ENCODE measurements at regions not wholly inside any gene's neighbourhood (a gene's known extent, or its start where the extent isn't known, plus 50 kb on each side); places are given as distances from the start of the nearest gene placed in this dataset.

DNA sequence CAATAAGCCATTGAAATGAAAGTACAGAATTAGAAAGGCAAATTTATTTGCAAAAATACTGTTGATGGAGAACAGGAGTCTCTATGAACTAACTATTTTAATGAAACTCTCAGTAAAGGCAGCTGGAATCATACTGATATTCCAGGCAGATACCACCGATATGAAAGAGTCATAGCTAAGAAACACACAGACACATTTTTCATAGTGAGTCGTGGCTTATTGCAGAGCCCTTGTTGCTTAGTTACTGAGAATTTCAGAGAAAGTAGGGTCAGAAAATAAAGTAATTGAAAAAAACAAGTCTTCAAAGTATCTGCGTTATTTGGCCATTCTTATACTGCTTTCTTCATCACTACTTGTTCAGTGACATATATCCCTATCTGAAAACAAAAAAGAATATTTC, 1890.9 kb downstream of the PCDH9 start:
- Histone ChIP-seq H2AFZ (ENCODE audit: low read length) (no peak overlapping the region), H3K9me3 (replicated peaks; ENCODE audit: insufficient read depth, low read length) (no peaks in the 10 kb centered on the region), H4K20me1 (ENCODE audit: insufficient read depth, low read length) (no peaks in the 10 kb centered on the region), H3K36me3 (replicated peaks; ENCODE audit: insufficient read depth, low read length) (no peaks in the 10 kb centered on the region), H3K9ac (ENCODE audit: low read length) (no peak overlapping the region), H3F3A (ENCODE audit: insufficient read depth, low read length) (no peaks in the 10 kb centered on the region), H3K27ac (ENCODE audit: low read length) (no peak overlapping the region), H3K4me1 (ENCODE audit: low read length) (no peaks in the 10 kb centered on the region), H3K9me2 (replicated peaks; ENCODE audit: insufficient read depth, low read length) (no peaks in the 10 kb centered on the region), H3K27me3 (replicated peaks; ENCODE audit: insufficient read depth, low read length) (no peaks in the 10 kb centered on the region), H3K4me2 (ENCODE audit: low read depth, low read length) (no peak overlapping the region), H3K4me3 (ENCODE audit: low read length) (no peak overlapping the region), H3K79me2 (ENCODE audit: low read length) (no peaks in the 10 kb centered on the region)
- TF ChIP-seq, protein P1, sequence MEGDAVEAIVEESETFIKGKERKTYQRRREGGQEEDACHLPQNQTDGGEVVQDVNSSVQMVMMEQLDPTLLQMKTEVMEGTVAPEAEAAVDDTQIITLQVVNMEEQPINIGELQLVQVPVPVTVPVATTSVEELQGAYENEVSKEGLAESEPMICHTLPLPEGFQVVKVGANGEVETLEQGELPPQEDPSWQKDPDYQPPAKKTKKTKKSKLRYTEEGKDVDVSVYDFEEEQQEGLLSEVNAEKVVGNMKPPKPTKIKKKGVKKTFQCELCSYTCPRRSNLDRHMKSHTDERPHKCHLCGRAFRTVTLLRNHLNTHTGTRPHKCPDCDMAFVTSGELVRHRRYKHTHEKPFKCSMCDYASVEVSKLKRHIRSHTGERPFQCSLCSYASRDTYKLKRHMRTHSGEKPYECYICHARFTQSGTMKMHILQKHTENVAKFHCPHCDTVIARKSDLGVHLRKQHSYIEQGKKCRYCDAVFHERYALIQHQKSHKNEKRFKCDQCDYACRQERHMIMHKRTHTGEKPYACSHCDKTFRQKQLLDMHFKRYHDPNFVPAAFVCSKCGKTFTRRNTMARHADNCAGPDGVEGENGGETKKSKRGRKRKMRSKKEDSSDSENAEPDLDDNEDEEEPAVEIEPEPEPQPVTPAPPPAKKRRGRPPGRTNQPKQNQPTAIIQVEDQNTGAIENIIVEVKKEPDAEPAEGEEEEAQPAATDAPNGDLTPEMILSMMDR (IDR thresholded peaks at IDR 0.05; ENCODE audit: low read length), result no peak
- no peak for TF ChIP-seq EZH2 (optimal IDR thresholded peaks at IDR 0.05; ENCODE audit: low read depth, low read length)
- no peak for DNase-seq

DNA sequence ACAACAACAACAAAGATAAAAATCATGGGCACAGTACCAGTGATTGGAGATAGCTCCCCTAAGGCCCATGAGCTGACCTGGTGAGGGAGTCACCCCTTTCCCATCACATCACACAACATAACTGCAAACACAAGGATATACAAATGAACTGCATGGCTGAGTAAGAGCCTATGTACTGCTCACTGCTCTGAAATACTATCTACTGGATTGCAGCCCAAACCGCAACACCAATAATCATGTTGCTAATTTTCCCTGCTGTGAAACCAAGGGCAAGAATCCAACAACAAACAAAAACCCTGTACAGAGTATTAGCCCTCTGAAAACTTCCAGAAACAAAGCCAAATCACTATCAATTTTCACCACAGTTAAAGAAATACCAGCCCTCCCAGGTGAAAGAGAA, 1893.2 kb downstream of the PCDH9 start:
- H3K9me3 ChIP-seq (replicated peaks; ENCODE audit: insufficient read depth, low read length), result no peaks in the 10 kb centered on the region
- no peak overlapping the region for H2AFZ ChIP-seq (ENCODE audit: low read length)
- H3F3A ChIP-seq (ENCODE audit: insufficient read depth, low read length), result no peaks in the 10 kb centered on the region
- H3K79me2 ChIP-seq (ENCODE audit: low read length), result no peaks in the 10 kb centered on the region
- no peak for DNase-seq
- H3K27me3 ChIP-seq (replicated peaks; ENCODE audit: insufficient read depth, low read length), result no peaks in the 10 kb centered on the region
- TF ChIP-seq EZH2phosphoT487 (IDR thresholded peaks at IDR 0.05; ENCODE audit: low read length) (no peak), EZH2 (optimal IDR thresholded peaks at IDR 0.05; ENCODE audit: low read depth, low read length) (no peak)
- TF ChIP-seq, protein P1 (IDR thresholded peaks at IDR 0.05; ENCODE audit: low read length), result no peak
- H3K4me2 ChIP-seq (ENCODE audit: low read depth, low read length), result no peak overlapping the region
- no peaks in the 10 kb centered on the region for H4K20me1 ChIP-seq (ENCODE audit: insufficient read depth, low read length)
- no peaks in the 10 kb centered on the region for H3K9me2 ChIP-seq (replicated peaks; ENCODE audit: insufficient read depth, low read length)
- H3K9ac ChIP-seq (ENCODE audit: low read length), result no peak overlapping the region
- H3K4me1 ChIP-seq (ENCODE audit: low read length), result no peaks in the 10 kb centered on the region
- no peak overlapping the region for H3K27ac ChIP-seq (ENCODE audit: low read length)
- no peak overlapping the region for H3K4me3 ChIP-seq (ENCODE audit: low read length)
- H3K36me3 ChIP-seq (replicated peaks; ENCODE audit: insufficient read depth, low read length), result no peaks in the 10 kb centered on the region

DNA sequence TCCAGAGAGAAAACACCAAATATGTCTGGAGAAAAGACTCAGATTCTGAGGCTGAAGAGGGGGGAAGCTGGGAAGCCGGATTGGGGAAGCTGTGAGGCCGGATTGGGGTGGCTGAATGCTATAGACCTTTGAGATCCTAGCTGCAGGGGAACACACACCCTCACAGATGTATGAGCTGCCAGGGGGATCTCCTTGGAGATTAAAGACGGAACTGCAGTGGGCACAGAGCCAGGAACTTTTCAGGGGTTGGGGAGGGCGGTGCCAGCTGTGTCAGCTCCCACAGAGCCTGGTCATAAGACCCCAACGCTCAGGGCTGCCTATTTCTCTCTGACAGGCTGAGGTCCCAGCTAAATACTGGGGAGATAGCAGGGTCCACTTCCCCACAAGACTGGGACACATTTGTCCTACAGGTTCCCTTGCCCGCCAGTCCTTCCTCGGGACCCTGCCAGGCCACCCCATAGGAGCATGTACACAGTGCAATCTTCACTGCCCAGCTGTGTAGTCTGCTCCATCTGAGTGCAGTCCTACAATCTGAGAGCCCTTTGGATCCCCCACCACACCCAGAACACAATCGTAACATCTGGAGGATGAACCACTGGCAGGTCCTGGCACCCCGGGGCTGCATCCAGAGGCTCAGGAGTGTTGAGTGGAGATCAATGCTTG, 1893.9 kb downstream of the PCDH9 start:
- no peak overlapping the region for H2AFZ ChIP-seq (ENCODE audit: low read length)
- no peak overlapping the region for H3K4me3 ChIP-seq (ENCODE audit: low read length)
- H3F3A ChIP-seq (ENCODE audit: insufficient read depth, low read length), result no peaks in the 10 kb centered on the region
- no peaks in the 10 kb centered on the region for H4K20me1 ChIP-seq (ENCODE audit: insufficient read depth, low read length)
- DNase-seq, result no peak
- no peak overlapping the region for H3K4me2 ChIP-seq (ENCODE audit: low read depth, low read length)
- H3K27ac ChIP-seq (ENCODE audit: low read length), result no peak overlapping the region
- H3K9me2 ChIP-seq (replicated peaks; ENCODE audit: insufficient read depth, low read length), result no peaks in the 10 kb centered on the region
- no peak overlapping the region for H3K9ac ChIP-seq (ENCODE audit: low read length)
- no peaks in the 10 kb centered on the region for H3K4me1 ChIP-seq (ENCODE audit: low read length)
- no peaks in the 10 kb centered on the region for H3K36me3 ChIP-seq (replicated peaks; ENCODE audit: insufficient read depth, low read length)
- no peaks in the 10 kb centered on the region for H3K79me2 ChIP-seq (ENCODE audit: low read length)
- no peaks in the 10 kb centered on the region for H3K9me3 ChIP-seq (replicated peaks; ENCODE audit: insufficient read depth, low read length)
- TF ChIP-seq, protein P1 (IDR thresholded peaks at IDR 0.05; ENCODE audit: low read length), result no peak
- TF ChIP-seq EZH2 (optimal IDR thresholded peaks at IDR 0.05; ENCODE audit: low read depth, low read length) (no peak), EZH2phosphoT487 (IDR thresholded peaks at IDR 0.05; ENCODE audit: low read length) (no peak)
- no peaks in the 10 kb centered on the region for H3K27me3 ChIP-seq (replicated peaks; ENCODE audit: insufficient read depth, low read length)

Data from MM.1S (cell line).